ENCODE measurements at regions not wholly inside any gene's neighbourhood (a gene's known extent, or its start where the extent isn't known, plus 50 kb on each side); places are given as distances from the start of the nearest gene placed in this dataset.
"Not testable (repeated sequence)": the region's sequence is repeated elsewhere in the genome, so short reads cannot be mapped to it uniquely, and the experiment has no call there.

- TF ChIP-seq CTCF (conservative IDR thresholded peaks at IDR 0.05; ENCODE audit: low read length); EZH2phosphoT487 (IDR thresholded peaks at IDR 0.05; ENCODE audit: borderline replicate concordance, low read depth, low read length): not testable (repeated sequence)
These were observed 111.1 kb downstream of the GOLGA6L6 start for GRCh38 chr15:20430495-20430894.
